AML-193 (cell line): ENCODE measurements at regions not wholly inside any gene's neighbourhood (a gene's known extent, or its start where the extent isn't known, plus 50 kb on each side); places are given as distances from the start of the nearest gene placed in this dataset.
"Not testable (repeated sequence)": the region's sequence is repeated elsewhere in the genome, so short reads cannot be mapped to it uniquely, and the experiment has no call there.

ENCODE experiments used
- DNase-seq, 2 experiments: peaks; one replicate each; lab custom pipeline; 2025; lab: John Stamatoyannopoulos, UW

DNA sequence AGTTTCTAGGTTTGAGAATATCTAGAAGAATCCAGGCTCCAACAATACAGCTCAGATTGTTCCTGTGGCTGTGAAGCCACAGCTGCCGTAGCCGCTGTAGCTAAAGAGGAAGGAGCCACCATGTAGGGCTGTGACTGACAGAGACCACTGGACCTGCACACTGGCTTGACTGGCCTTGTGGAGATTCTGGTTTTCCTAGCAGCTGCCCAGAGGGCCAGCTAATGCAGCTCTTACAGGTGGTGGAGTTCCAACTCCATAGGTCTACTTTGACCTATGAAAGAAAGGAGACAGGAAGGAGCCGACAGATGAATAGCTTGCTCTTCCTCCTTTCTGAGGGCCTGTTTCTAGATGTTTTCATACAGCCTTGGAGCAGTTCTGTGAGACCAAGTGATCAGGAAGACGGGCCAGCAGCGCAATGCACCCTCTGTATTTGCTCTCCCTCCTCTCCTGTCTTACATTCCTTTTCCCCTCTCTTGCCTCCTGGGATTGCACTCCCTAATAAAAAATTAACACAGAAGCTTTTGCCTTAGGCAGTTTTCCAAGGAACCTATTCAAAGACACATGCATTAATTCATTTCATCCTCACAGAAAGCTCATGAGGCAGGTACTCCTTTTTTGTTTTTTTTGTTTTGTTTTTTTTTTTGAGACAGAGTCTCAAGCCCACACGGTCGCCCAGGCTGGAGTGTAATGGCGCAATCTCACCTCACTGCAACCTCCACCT is 51.8 kb upstream of the MYB start:
- DNase-seq, result no peak

DNA sequence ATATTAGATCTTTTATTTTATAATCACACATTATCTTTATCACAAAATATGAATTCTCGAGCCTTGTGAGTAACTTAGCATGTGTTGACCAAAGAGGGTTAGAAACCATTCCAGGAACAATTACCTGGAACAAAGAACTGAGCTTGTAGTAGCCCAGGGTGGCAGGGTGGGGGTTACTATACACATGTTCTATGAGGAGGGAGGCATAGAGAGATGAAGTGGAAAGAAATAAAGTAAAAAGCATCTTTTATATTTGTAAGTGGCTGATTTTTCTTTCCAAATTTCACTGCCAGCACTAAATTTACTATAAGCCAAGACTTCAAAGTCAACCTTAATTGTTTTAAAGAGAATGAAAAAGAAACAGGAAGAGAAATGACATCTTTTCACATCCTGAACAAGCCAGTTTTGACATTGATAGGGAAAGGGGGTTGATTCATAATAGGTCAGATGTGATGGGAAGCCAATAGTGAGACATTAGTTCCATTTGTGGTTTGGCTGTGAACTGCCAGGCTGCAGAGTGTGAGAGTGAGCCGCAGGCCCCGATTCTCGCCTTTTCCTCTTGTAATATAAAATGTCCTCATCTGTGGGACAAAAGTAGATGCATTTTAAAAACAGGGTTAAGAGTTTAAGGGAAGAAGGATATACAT is 52.7 kb upstream of the MYB start:
- DNase-seq, result no peak

- DNase-seq, result no peak
These were observed 54.4 kb upstream of the MYB start for GRCh38 chr6:135126729-135127128.

DNA sequence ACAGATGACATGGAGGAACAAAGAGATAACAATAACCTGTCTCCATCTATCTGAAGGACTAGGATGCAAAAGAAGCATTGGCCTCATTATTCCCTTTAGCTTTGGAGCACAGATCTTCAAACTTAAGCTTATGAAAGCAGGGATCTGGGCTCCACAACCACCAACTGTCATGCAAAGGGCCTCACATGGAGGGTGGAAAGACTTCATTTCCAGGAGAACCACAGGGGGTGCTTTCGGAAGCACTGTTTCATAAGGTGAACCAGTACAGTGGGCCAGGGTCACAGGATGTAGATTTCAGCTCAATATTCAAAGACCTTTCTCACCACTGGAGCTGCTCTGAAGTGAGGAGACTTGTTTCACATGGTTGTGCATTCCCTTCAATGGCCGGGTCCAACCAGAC is 55.1 kb upstream of the MYB start:
- DNase-seq, result no peak

GRCh38 chr6:135121434-135121833 is 59.7 kb upstream of the MYB start:
- no peak for DNase-seq

GRCh38 chr6:135118134-135118730 is 62.9 kb upstream of the MYB start:
- DNase-seq, result no peak

DNA sequence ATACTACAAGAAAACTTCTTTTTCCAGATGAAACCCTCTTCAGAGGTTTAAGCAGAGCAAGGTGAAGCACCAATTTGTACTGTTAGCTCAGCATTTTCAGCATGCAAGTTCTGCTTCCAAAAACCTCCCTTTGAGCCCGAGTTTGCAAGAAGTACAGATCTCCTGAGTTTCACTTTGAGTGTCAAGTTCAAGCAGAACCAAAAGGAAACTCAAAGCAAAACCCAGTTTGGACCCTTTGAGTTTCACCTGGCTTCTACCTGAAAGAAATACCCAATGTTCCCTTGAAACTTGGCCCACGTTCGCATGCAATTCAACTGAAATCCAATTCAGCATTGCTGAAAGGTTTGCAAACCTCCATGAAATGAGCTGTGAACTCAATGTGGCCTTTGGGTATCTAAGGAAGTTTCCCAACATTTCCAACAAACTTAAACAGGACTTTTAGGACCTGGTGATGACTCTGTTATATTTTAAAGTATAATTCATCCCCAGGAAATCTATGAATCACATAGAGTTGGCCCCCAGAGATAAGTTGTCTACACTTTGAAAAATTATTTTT is 62.9 kb upstream of the HBS1L start:
- DNase-seq, result no peak

- no peak for DNase-seq
These were observed 61.9 kb upstream of the HBS1L start for GRCh38 chr6:135116571-135116970.

DNA sequence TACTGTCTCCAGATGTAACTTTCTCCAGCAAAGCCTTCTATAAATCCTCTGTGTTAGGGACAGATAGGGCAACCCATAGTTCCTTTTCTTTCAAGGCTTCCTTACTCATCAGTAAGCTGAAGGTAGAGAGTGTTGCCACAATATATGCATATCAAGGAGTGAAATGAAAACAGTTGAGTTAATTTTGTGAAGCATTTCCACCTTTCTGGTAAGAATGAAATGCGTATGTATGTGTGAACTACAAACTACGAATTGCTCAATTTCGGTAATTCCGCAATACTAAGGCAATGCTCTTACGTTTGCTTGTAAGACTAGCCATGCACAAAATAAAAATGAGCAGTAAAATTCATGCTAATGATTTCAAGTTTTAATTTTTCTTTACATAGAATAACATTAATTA is 61.2 kb upstream of the HBS1L start:
- DNase-seq, result peak; percentile 44 to 55

DNA sequence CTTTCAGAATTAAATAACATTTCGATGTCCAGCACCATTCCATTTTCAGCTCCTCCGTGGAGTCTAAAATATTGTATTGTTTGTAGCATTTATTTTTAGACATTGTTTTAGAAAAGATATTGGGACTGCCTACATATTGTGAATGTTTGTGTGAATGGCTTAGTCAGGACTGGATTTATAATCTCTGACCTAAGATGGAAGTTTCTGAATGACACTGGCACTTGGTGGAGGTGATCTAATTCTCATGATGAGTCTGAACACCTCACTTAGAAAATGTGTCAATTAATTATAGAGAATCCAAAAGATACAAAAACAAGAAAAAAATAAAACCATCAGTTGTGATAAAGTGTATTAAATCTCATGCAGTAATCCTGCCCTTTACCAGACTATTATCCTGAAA is 60.8 kb upstream of the HBS1L start:
- no peak for DNase-seq

DNA sequence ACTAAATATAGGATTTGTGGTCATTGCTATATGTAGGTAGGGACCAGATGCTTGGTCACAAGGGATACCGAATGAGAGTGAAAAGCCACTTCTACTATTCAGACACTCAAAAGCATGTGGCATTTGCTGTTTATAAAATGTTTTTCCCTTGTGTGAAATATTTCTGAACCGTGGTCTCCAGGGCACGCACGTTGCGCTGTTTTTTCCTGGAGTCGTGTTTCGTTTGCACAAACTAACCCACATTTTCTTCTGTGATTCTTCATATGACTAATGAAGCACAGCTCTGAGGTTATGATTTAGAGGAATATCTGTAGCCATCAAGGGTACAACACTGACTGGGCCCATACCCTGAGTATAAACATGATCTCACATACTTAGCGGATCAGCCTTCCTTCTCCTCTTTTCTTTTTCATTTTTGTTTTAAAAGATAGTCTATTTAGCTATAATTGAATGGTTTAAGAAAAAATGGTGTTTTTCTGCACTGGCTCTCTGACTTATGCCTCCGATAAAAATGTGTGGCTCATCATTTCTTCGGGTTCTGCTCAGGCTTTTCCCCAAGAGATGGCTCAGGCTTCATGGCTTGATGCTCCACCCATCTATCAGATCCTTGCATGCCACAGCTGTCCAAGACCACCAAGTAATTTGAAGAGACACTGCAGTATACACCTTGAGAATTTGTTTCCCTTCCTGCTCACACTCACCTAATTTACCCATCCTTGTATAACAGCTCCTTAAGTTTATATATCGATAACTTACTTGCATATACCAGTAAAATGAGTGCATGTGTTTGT is 59.9 kb upstream of the HBS1L start:
- no peak for DNase-seq

- DNase-seq, result no peak
These were observed 59.2 kb upstream of the HBS1L start for GRCh38 chr6:135113860-135114259.

DNA sequence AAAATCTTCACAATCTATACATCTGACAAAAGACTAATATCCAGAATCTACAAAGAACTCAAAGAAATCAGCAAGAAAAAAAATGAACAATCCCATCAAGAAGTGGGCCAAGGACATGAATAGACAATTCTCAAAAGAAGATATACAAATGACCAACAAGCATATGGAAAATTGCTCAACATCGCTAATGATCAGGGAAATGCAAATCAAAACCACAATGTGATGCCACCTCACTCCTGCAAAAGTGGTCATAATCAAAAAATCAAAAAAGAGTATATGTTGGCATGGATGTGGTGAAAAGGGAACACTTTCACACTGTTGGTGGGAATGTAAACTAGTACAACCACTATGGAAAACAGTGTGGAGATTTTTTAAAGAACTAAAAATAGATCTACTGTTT is 58.3 kb upstream of the HBS1L start:
- DNase-seq, result not testable (repeated sequence)

GRCh38 chr6:135110261-135110781 is 55.7 kb upstream of the HBS1L start:
- DNase-seq, result not testable (repeated sequence)

DNA sequence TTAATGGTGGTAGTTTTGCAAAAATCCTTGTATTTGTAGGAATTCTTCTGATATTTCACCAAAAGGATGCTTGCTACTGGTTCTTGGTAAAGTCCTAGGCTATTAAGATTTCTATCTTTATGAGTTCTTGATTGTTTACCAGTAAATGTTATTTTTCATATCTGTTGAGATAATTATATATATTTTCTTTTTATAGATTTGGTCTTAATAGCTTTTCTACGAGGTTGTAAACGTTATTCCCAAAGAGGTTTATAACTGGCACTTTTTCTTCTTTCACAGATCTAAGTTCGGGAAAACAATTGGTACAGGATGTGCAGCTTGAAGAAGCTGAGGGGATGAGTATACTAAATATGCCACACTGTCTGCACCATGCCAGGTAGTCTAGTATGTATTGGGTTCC is 55.1 kb upstream of the HBS1L start:
- DNase-seq, result no peak

- no peak for DNase-seq
These were observed 54.1 kb upstream of the HBS1L start for GRCh38 chr6:135108692-135109091.

- DNase-seq, result no peak
These were observed 52.0 kb upstream of the HBS1L start for GRCh38 chr6:135106611-135107010.

- DNase-seq, result no peak
These were observed 51.1 kb upstream of the HBS1L start for GRCh38 chr6:135105710-135106109.

DNA sequence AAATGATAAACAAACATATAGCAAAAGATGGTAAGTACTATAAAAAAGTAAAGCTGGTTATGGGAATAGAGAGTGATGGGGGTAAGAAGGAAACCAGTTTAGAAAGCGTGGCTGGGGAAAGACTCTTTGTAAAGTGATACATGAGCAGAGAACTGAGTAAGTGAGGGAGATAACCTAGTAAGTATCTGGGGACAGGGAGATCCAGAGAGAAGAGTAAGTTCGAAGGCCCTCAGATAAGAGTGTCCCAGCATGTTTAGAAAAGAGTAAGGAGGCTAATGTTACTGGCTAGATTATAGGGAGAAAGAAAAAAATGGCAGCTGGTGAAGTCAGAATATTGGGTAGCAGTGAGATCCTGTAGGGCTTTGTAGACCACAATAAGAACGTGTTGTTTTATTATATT is 50.7 kb upstream of the HBS1L start:
- DNase-seq, result no peak
